IMR-90 (cell line): ENCODE measurements at regions not wholly inside any gene's neighbourhood (a gene's known extent, or its start where the extent isn't known, plus 50 kb on each side); places are given as distances from the start of the nearest gene placed in this dataset.

ENCODE experiments used
- ATAC-seq: fragments of 200-7000 bp; cut with Tn5 transposase; 2 replicates; pipeline ENCODE4 v1.9.1; 2020; ENCODE audit warnings: low read depth, mild to moderate bottlenecking, moderate library complexity
- BruUV-seq: library from RNA; stranded (reverse); fragments of 400-500 nt; replicated peaks from 2 replicates; lab custom pipeline; 2021; lab: Mats Ljungman, UMichigan
- CTCF ChIA-PET: fragments of 300-600 bp; formaldehyde crosslinking; extraction: SDS; loops from one replicate; lab custom pipeline; 2021; ENCODE audit warnings: antibody characterized with exemption; lab: Yijun Ruan, JAX
- POLR2A ChIA-PET: fragments of 300-600 bp; sonication (Branson Sonifier 250); formaldehyde crosslinking; loops from one replicate; lab custom pipeline; 2022; ENCODE audit warnings: antibody characterized with exemption; ENCODE audit not compliant: unreplicated experiment; lab: Charles Lee
- DNase-seq: peaks from one replicate; pipeline ENCODE4 v3.0.0; 2013
- H2AFZ ChIP-seq: replicated peaks from 2 replicates; pipeline ENCODE3; 2013; ENCODE audit warnings: low read length, mild to moderate bottlenecking; ENCODE audit not compliant: poor library complexity
- H2AK5ac ChIP-seq: 2 replicates; pipeline ENCODE4 v1.6.1; 2013; ENCODE audit warnings: low read depth, low read length, inconsistent platforms
- H2AK9ac ChIP-seq: replicated peaks from 2 replicates; pipeline ENCODE3; 2013; ENCODE audit warnings: mild to moderate bottlenecking, low read depth, low read length, moderate library complexity; ENCODE audit not compliant: poor library complexity
- H2BK120ac ChIP-seq: 2 replicates; pipeline ENCODE4 v1.6.1; 2013; ENCODE audit warnings: low read depth, low read length, inconsistent platforms
- H2BK15ac ChIP-seq: 3 replicates; pipeline ENCODE4 v1.6.1; 2013; ENCODE audit warnings: low read depth, low read length, inconsistent platforms
- H2BK20ac ChIP-seq: 2 replicates; pipeline ENCODE4 v1.6.1; 2013; ENCODE audit warnings: low read depth, mild to moderate bottlenecking, inconsistent platforms, low read length, moderate library complexity
- H2BK5ac ChIP-seq: 2 replicates; pipeline ENCODE4 v1.6.1; 2013; ENCODE audit warnings: mild to moderate bottlenecking, low read depth, low read length, inconsistent platforms; ENCODE audit not compliant: poor library complexity, severe bottlenecking
- H3K14ac ChIP-seq: replicated peaks from 2 replicates; pipeline ENCODE4 v1.6.1; 2013; ENCODE audit warnings: low read depth, low read length, inconsistent platforms
- H3K18ac ChIP-seq: 2 replicates; pipeline ENCODE4 v1.6.1; 2013; ENCODE audit warnings: low read depth, low read length, control low read depth
- H3K23ac ChIP-seq: 2 replicates; pipeline ENCODE4 v1.6.1; 2013; ENCODE audit warnings: low read depth, low read length, inconsistent platforms
- H3K27ac ChIP-seq: 2 replicates; pipeline ENCODE4 v1.5.1; 2013; ENCODE audit warnings: mild to moderate bottlenecking, control low read depth, low read length; ENCODE audit not compliant: insufficient read depth
- H3K27me3 ChIP-seq: 2 replicates; pipeline ENCODE4 v1.6.1; 2013; ENCODE audit warnings: low read length; ENCODE audit not compliant: control insufficient read depth, insufficient read depth
- H3K36me3 ChIP-seq: 2 replicates; pipeline ENCODE4 v1.6.1; 2013; ENCODE audit warnings: low read length, mixed read lengths; ENCODE audit not compliant: control insufficient read depth, insufficient read depth
- H3K4ac ChIP-seq: 2 replicates; pipeline ENCODE4 v1.6.1; 2013; ENCODE audit warnings: low read depth, low read length, inconsistent platforms
- H3K4me1 ChIP-seq: 2 replicates; pipeline ENCODE4 v1.6.1; 2013; ENCODE audit warnings: low read length, mixed read lengths; ENCODE audit not compliant: control insufficient read depth, insufficient read depth
- H3K4me2 ChIP-seq: 2 replicates; pipeline ENCODE4 v1.6.1; 2013; ENCODE audit warnings: low read depth, mild to moderate bottlenecking, control low read depth, low read length, moderate library complexity
- H3K4me3 ChIP-seq: 2 replicates; pipeline ENCODE4 v1.5.1; 2013; ENCODE audit warnings: low read depth, mild to moderate bottlenecking, control low read depth, low read length, moderate library complexity; ENCODE audit not compliant: insufficient read depth
- H3K56ac ChIP-seq: 2 replicates; pipeline ENCODE4 v1.6.1; 2013; ENCODE audit warnings: low read length, inconsistent platforms; ENCODE audit not compliant: insufficient read depth; ENCODE audit errors: extremely low read depth
- H3K79me1 ChIP-seq, 2 experiments: 2 replicates each; pipeline ENCODE4 v1.6.1; 2013; ENCODE audit warnings: low read length in 2 of 2, inconsistent platforms in 1 of 2, low read depth in 1 of 2
- H3K9ac ChIP-seq: 2 replicates; pipeline ENCODE4 v1.6.1; 2013; ENCODE audit warnings: low read depth, low read length, control low read depth
- H3K9me1 ChIP-seq: 2 replicates; pipeline ENCODE4 v1.6.1; 2013; ENCODE audit warnings: low read length, inconsistent platforms; ENCODE audit not compliant: insufficient read depth
- H3K9me3 ChIP-seq: 2 replicates; pipeline ENCODE4 v1.6.1; 2013; ENCODE audit warnings: low read length; ENCODE audit not compliant: control insufficient read depth, insufficient read depth
- H4K20me1 ChIP-seq: 2 replicates; pipeline ENCODE4 v1.6.1; 2013; ENCODE audit warnings: low read length, inconsistent platforms; ENCODE audit not compliant: insufficient read depth
- H4K5ac ChIP-seq: 2 replicates; pipeline ENCODE4 v1.6.1; 2013; ENCODE audit warnings: mild to moderate bottlenecking, low read depth, low read length, control low read depth
- H4K8ac ChIP-seq, 2 experiments: 2 replicates each; pipeline ENCODE4 v1.6.1; 2013; ENCODE audit warnings: low read depth in 2 of 2, low read length in 2 of 2, control low read depth in 1 of 2, inconsistent platforms in 1 of 2
- H4K91ac ChIP-seq: 2 replicates; pipeline ENCODE4 v1.6.1; 2013; ENCODE audit warnings: low read depth, low read length, inconsistent platforms; ENCODE audit not compliant: insufficient read depth
- CHD1 ChIP-seq: IDR thresholded peaks from 2 replicates; pipeline ENCODE4 v1.6.1; 2012; ENCODE audit warnings: low read depth, low read length, improper control_type of control experiment
- ELK1 ChIP-seq: fragments of 150-350 bp; IDR thresholded peaks from 2 replicates; pipeline ENCODE4 v1.6.1; 2016; ENCODE audit warnings: low read depth, mild to moderate bottlenecking, low read length, moderate library complexity, borderline replicate concordance
- MAFK ChIP-seq: IDR thresholded peaks from 2 replicates; pipeline ENCODE4 v1.6.1; 2012; ENCODE audit warnings: low read depth, low read length, improper control_type of control experiment
- MXI1 ChIP-seq: IDR thresholded peaks from 2 replicates; pipeline ENCODE4 v1.6.1; 2012; ENCODE audit warnings: low read depth, mild to moderate bottlenecking, low read length, moderate library complexity, borderline replicate concordance
- NFE2L2 ChIP-seq: fragments of 150-350 bp; IDR thresholded peaks from 2 replicates; pipeline ENCODE4 v1.6.1; 2016; ENCODE audit warnings: low read depth, mild to moderate bottlenecking, low read length
- RCOR1 ChIP-seq: IDR thresholded peaks from 2 replicates; pipeline ENCODE4 v1.6.1; 2012; ENCODE audit warnings: mild to moderate bottlenecking, low read length, improper control_type of control experiment; ENCODE audit not compliant: insufficient replicate concordance
- WGBS, 2 experiments: methylation state at CpG; one replicate each; pipeline versions ENCODE4 v1.1.5 to v1.1.7; 2013; ENCODE audit warnings: missing lambda C conversion rate in 2 of 2; ENCODE audit not compliant: insufficient read length in 1 of 2; ENCODE audit errors: extremely low coverage in 2 of 2; 5-methylcytosine and 5-hydroxymethylcytosine counted together
- dilution Hi-C: fragments of 300-500 bp; cut with HindIII; formaldehyde crosslinking; loops from one replicate; pipeline ENCODE4 v1.14.3; 2018; ENCODE audit warnings: low sequenced_read_pairs; ENCODE audit not compliant: unreplicated experiment
- in situ Hi-C: fragments of 300-500 bp; cut with MboI; formaldehyde crosslinking; loops from 3 replicates; pipeline ENCODE4 v1.14.3; 2019; ENCODE audit warnings: low sequenced_read_pairs, inconsistent platforms, mixed read lengths
- intact Hi-C: fragments of 100-400 bp; cut with micrococcal nuclease; formaldehyde crosslinking; loops from 2 replicates; pipeline ENCODE4 v1.10.0; 2022

- H2AK5ac ChIP-seq, result no peak overlapping the region
- no peak for ATAC-seq
- H3K9ac ChIP-seq, result no peak overlapping the region
- DNase-seq, result no peak
- H3K9me3 ChIP-seq, result no peaks in the 10 kb centered on the region; the same call in 1 of the 2 replicates
- no peak overlapping the region for H3K4me3 ChIP-seq
- no peak overlapping the region for H2BK5ac ChIP-seq
- dilution Hi-C loops, result no loop called here
- H4K91ac ChIP-seq, result no peak overlapping the region
- in situ Hi-C loops, result no loop called here
- no peak overlapping the region for H3K23ac ChIP-seq
- POLR2A ChIA-PET, result no interaction called here
- no peak overlapping the region for H2AFZ ChIP-seq
- H3K14ac ChIP-seq, result no peak overlapping the region
- peaks cover 9% of the 10 kb centered on the region for H3K4me1 ChIP-seq
- H3K79me1 ChIP-seq, result no peaks in the 10 kb centered on the region
- H3K18ac ChIP-seq, result no peak overlapping the region
- intact Hi-C loops, result no loop called here
- H3K4ac ChIP-seq, result no peak overlapping the region
- no peak overlapping the region for H3K56ac ChIP-seq
- H3K4me2 ChIP-seq, result no peak overlapping the region
- no peak overlapping the region for H3K27ac ChIP-seq
- H2BK20ac ChIP-seq, result no peak overlapping the region
- CTCF ChIA-PET, result no interaction called here
- no TSS peak for BruUV-seq
- TF ChIP-seq MXI1 (no peak), RCOR1 (no peak), ELK1 (no peak), CHD1 (no peak), MAFK (no peak), NFE2L2 (no peak)
- no peaks in the 10 kb centered on the region for H3K9me1 ChIP-seq
- no peak overlapping the region for H4K8ac ChIP-seq
- H4K20me1 ChIP-seq, result no peaks in the 10 kb centered on the region
- 100% methylated on average over 1 of the region's 20 CpGs; no CpG with 5 or more reads in 1 of the 2 experiments for WGBS, 2 experiments
- no peak overlapping the region for H4K5ac ChIP-seq
- H3K36me3 ChIP-seq, result no peaks in the 10 kb centered on the region
- no peak overlapping the region for H2BK15ac ChIP-seq
- H2AK9ac ChIP-seq, result no peak overlapping the region
- no peaks in the 10 kb centered on the region for H3K27me3 ChIP-seq
- H2BK120ac ChIP-seq, result no peak overlapping the region
These were observed 112.0 kb downstream of the TMX1 start for GRCh38 chr14:51351997-51352396.
